ENCODE measurements at regions not wholly inside any gene's neighbourhood (a gene's known extent, or its start where the extent isn't known, plus 50 kb on each side); places are given as distances from the start of the nearest gene placed in this dataset.
A peak's percentile ranks its signal among the peaks of the same experiment; 100 is the strongest.

GRCh38 chr1:80722611-80723010 lies 1078.1 kb upstream of the ADGRL2 start:
- no peaks in the 10 kb centered on the region for H3K4me1 Mint-ChIP-seq (ENCODE audit: low read depth)
- H3K9me3 Mint-ChIP-seq: peaks cover 13% of the 10 kb centered on the region in 2 donors
- H3K36me3 Mint-ChIP-seq (ENCODE audit: insufficient read depth in 2 of 2): peaks cover 0 to 2% of the 10 kb centered on the region in 2 donors
- H3K4me3 Mint-ChIP-seq: no peak overlapping the region
- H3K27me3 Mint-ChIP-seq (ENCODE audit: low read depth): no peaks in the 10 kb centered on the region
- H3K27ac Mint-ChIP-seq: no peak overlapping the region
- no peak for DNase-seq
- ATAC-seq (replicated peaks in 1 of 2): no peak

- peaks cover 1 to 6% of the 10 kb centered on the region in 2 donors for H3K9me3 Mint-ChIP-seq
- no peak overlapping the region for H3K27ac Mint-ChIP-seq
- no peak for ATAC-seq (replicated peaks in 1 of 2)
- no peaks in the 10 kb centered on the region for H3K36me3 Mint-ChIP-seq (ENCODE audit: insufficient read depth in 2 of 2)
- DNase-seq: no peak
- no peaks in the 10 kb centered on the region for H3K4me1 Mint-ChIP-seq (ENCODE audit: low read depth)
- H3K27me3 Mint-ChIP-seq (ENCODE audit: low read depth): no peaks in the 10 kb centered on the region
- H3K4me3 Mint-ChIP-seq: no peak overlapping the region
These were observed 1094.2 kb upstream of the ADGRL2 start for GRCh38 chr1:80706526-80706925.

DNA sequence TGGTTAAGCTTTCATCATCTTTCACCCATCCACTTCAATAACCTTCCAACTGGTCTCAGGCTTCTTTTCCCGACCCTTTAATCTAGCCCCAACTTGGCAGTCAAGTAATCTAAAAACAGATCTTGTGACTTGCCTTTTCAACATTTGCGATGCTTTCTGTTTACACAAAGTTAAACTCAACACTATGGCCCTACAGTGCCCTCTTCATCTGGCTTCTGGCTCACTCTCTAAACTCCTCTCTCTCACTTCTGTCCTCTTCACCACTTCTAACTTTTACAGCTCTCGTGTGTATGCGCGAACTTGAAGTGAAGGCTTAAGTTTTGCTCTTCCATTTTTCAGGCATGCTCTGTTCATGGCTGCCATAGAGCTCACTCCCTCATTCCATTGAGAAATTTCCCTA lies 1122.3 kb upstream of the ADGRL2 start:
- H3K36me3 Mint-ChIP-seq (ENCODE audit: insufficient read depth in 2 of 2): no peaks in the 10 kb centered on the region
- H3K4me1 Mint-ChIP-seq (ENCODE audit: low read depth): no peaks in the 10 kb centered on the region
- H3K27ac Mint-ChIP-seq: no peak overlapping the region
- H3K9me3 Mint-ChIP-seq: peaks cover 4 to 9% of the 10 kb centered on the region in 2 donors
- ATAC-seq (replicated peaks in 1 of 2): no peak
- no peaks in the 10 kb centered on the region for H3K27me3 Mint-ChIP-seq (ENCODE audit: low read depth)
- no peak for DNase-seq
- no peak overlapping the region for H3K4me3 Mint-ChIP-seq

DNA sequence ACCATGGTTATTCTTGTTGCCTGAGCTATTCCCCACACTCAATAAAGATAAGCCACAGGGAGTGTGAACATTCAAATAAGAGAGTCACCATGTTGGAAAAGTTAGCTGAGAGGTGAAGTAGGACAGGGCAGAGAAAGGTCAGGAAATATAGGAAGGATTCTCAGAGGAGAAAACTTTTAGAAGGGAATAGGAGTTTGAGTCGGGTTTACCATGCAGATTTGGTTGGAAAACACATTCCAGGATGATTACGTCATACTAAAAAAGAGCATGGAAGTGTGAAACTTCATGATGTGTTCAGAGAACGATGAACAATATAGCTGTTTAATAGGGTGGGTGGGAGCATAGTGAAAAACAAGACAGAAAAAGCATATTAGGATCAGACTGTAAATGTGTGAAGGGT lies 1125.3 kb upstream of the ADGRL2 start:
- no peak for DNase-seq
- no peaks in the 10 kb centered on the region for H3K27me3 Mint-ChIP-seq (ENCODE audit: low read depth)
- no peaks in the 10 kb centered on the region for H3K36me3 Mint-ChIP-seq (ENCODE audit: insufficient read depth in 2 of 2)
- H3K4me3 Mint-ChIP-seq: no peak overlapping the region
- ATAC-seq (replicated peaks in 1 of 2): no peak
- no peak overlapping the region for H3K27ac Mint-ChIP-seq
- peaks cover 4 to 7% of the 10 kb centered on the region in 2 donors for H3K9me3 Mint-ChIP-seq
- H3K4me1 Mint-ChIP-seq (ENCODE audit: low read depth): no peaks in the 10 kb centered on the region

DNA sequence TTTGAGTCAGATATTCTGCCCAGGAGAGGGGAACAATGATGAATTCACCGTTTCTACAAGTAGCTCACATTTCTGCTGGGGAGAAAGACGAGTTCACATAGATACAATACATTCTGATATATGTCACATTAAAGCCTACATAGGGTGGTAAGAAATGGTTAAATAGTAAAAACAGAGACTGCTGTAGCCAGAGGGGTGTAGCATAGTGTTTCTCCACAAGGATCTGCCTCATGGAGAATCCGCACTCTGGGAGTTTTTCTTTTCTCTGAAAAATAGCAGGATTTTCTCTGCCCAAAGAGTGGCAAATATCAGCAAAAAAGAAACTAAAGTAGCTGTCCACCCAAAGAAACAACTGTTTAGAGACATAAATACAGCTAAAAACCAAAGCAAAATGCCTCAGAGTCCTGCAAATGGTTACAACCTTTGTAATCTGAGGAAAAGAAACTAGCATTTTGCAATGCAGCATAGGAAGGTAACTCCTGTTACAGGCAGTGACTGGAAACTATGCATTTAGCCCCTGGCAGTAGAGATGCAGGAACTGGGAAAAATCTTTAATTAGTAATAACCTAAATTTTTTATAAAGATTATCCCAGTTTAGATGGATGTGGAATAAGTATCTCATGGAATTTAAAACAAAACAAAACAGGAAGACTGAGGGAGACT lies 1126.7 kb upstream of the ADGRL2 start:
- H3K36me3 Mint-ChIP-seq (ENCODE audit: insufficient read depth in 2 of 2): no peaks in the 10 kb centered on the region
- no peaks in the 10 kb centered on the region for H3K4me1 Mint-ChIP-seq (ENCODE audit: low read depth)
- H3K27ac Mint-ChIP-seq: no peak overlapping the region
- no peak overlapping the region for H3K4me3 Mint-ChIP-seq
- no peak for DNase-seq
- H3K9me3 Mint-ChIP-seq: peaks cover 4 to 7% of the 10 kb centered on the region in 2 donors
- ATAC-seq (replicated peaks in 1 of 2): no peak
- H3K27me3 Mint-ChIP-seq (ENCODE audit: low read depth): no peaks in the 10 kb centered on the region

- no peaks in the 10 kb centered on the region for H3K4me1 Mint-ChIP-seq (ENCODE audit: low read depth)
- no peak overlapping the region for H3K27ac Mint-ChIP-seq
- H3K36me3 Mint-ChIP-seq (ENCODE audit: insufficient read depth in 2 of 2): peaks cover 0 to 1% of the 10 kb centered on the region in 2 donors
- no peak for ATAC-seq (replicated peaks in 1 of 2)
- no peak for DNase-seq
- no peaks in the 10 kb centered on the region for H3K27me3 Mint-ChIP-seq (ENCODE audit: low read depth)
- peaks cover 3% of the 10 kb centered on the region in 2 donors for H3K9me3 Mint-ChIP-seq
- H3K4me3 Mint-ChIP-seq: no peak overlapping the region
These were observed 1132.4 kb upstream of the ADGRL2 start for GRCh38 chr1:80668372-80668771.

DNA sequence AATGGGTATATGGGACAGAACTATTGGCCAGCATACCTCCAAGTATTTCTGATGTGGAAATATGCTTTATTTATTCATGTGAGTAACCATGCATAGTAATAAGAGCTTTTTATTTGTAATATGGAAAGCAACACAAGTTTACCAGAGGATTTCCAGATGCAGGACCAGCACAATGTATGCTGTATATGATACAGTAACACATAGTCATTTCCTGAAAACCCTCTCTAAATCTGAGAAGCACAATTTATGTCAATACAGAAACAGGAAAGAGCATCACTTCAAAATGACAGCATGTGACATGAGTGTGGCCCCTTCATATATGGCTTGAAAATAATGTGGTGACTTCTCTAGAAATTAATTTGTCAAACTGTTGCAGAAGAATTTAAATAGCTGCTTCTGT lies 1134.7 kb upstream of the ADGRL2 start:
- Mint-ChIP-seq H3K4me1 (ENCODE audit: low read depth) (no peaks in the 10 kb centered on the region), H3K27me3 (ENCODE audit: low read depth) (no peaks in the 10 kb centered on the region), H3K36me3 (ENCODE audit: insufficient read depth in 2 of 2) (peaks cover 0 to 1% of the 10 kb centered on the region in 2 donors), H3K4me3 (no peak overlapping the region), H3K9me3 (peaks cover 3 to 4% of the 10 kb centered on the region in 2 donors), H3K27ac (no peak overlapping the region)
- ATAC-seq (replicated peaks in 1 of 2) (peak in 1 of 2 donors; percentile 32), DNase-seq (no peak)

DNA sequence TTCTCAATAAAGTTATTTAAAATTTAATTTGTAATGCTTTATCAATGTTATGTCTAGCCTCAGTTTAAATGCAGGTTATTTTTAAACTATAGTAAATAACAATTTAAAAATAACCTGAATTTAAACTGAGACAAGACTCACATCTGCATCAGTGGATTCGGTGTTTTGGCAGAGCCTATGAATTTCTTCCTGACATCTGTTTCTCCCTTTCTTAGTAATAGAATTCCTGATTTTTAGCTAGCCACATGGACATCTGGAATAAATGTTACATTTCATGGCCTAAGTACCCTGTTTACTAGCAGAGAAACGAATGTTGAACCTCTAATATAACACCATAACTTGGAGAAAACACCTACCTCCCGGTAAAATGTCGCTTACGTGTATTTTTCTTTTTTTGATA lies 1141.6 kb upstream of the ADGRL2 start:
- Mint-ChIP-seq H3K4me1 (ENCODE audit: low read depth) (no peaks in the 10 kb centered on the region), H3K36me3 (ENCODE audit: insufficient read depth in 2 of 2) (peaks cover 0 to 2% of the 10 kb centered on the region in 2 donors), H3K27ac (no peak overlapping the region), H3K4me3 (no peak overlapping the region), H3K27me3 (ENCODE audit: low read depth) (no peaks in the 10 kb centered on the region), H3K9me3 (peaks cover 3% of the 10 kb centered on the region in 2 donors)
- DNase-seq (no peak), ATAC-seq (replicated peaks in 1 of 2) (no peak)

GRCh38 chr1:80657707-80658106 lies 1143.0 kb upstream of the ADGRL2 start:
- ATAC-seq (replicated peaks in 1 of 2) (no peak), DNase-seq (no peak)
- Mint-ChIP-seq H3K4me1 (ENCODE audit: low read depth) (no peaks in the 10 kb centered on the region), H3K9me3 (peaks cover 3 to 6% of the 10 kb centered on the region in 2 donors), H3K27me3 (ENCODE audit: low read depth) (no peaks in the 10 kb centered on the region), H3K36me3 (ENCODE audit: insufficient read depth in 2 of 2) (peaks cover 0 to 2% of the 10 kb centered on the region in 2 donors), H3K4me3 (no peak overlapping the region), H3K27ac (no peak overlapping the region)

DNA sequence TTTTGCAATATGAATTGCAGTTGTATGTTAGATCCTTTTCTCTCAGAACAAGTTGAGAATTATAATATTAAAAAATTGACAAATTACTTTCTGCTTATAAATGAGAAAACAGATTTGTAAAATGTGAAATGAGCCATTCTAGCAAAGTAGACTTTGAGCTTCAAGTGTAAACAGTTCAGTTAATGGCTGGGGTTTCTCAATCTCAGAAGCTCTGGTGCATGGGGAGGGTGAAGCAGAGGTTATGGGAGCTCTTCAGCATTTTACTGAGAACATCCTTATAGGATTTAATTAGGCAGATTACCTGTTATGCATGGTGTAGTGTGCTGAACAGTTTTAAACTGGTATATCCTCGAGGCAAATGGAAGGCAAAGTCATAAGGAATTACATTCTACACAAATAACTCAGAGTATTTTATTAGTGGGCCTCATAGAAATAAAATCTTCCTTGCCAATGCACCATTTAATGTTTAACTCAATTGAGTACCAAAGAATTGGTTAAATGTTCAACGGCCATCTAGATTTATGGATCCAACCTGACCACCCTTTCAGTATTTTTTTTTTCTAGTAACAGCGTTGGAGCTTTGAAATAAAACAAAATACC lies 1143.6 kb upstream of the ADGRL2 start:
- Mint-ChIP-seq H3K27ac (no peak overlapping the region), H3K4me3 (no peak overlapping the region)
- DNase-seq: no peak

GRCh38 chr1:80656641-80657040 lies 1144.1 kb upstream of the ADGRL2 start:
- no peak for ATAC-seq (replicated peaks in 1 of 2)
- no peak for DNase-seq
- peaks cover 0 to 2% of the 10 kb centered on the region in 2 donors for H3K36me3 Mint-ChIP-seq (ENCODE audit: insufficient read depth in 2 of 2)
- peaks cover 3 to 7% of the 10 kb centered on the region in 2 donors for H3K9me3 Mint-ChIP-seq
- no peak overlapping the region for H3K4me3 Mint-ChIP-seq
- H3K27ac Mint-ChIP-seq: no peak overlapping the region
- no peaks in the 10 kb centered on the region for H3K27me3 Mint-ChIP-seq (ENCODE audit: low read depth)
- H3K4me1 Mint-ChIP-seq (ENCODE audit: low read depth): no peaks in the 10 kb centered on the region

More for the DNA sequence above, 1143.6 kb upstream of the ADGRL2 start:
- Mint-ChIP-seq H3K36me3 (ENCODE audit: insufficient read depth in 2 of 2) (peaks cover 0 to 2% of the 10 kb centered on the region in 2 donors), H3K4me1 (ENCODE audit: low read depth) (no peaks in the 10 kb centered on the region), H3K9me3 (peaks cover 3 to 6% of the 10 kb centered on the region in 2 donors), H3K27me3 (ENCODE audit: low read depth) (no peaks in the 10 kb centered on the region)
- no peak for ATAC-seq (replicated peaks in 1 of 2)

DNA sequence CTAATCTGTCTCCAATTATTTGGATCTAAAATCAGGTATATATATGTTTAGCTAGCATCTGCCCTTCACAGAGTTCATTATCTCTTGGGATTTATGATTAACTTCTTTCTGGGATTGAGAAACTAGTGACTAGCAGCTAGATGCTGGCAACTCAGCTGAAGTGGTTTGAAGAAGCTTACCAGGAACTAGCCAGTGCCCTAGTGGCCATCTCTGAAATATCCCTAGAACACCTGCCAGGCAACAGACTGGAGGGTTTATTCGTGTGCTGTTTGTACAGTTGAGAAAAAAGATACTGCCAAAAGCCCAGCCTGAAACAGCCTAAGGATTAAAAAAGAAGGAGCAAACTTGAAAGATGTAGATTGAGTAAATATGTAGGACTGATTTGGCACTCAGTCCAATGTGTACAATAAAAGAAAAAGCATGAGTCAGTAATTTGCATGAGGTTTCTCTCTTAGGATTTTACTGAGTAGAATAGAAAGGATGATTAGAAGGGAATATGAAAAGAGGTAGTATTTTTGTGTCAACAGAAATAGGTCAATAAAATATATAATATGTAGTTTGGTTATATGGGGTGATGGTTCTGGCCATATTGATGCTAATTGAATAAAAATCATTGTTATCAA lies 1144.6 kb upstream of the ADGRL2 start:
- H3K4me1 Mint-ChIP-seq (ENCODE audit: low read depth): no peaks in the 10 kb centered on the region
- DNase-seq (no peak), ATAC-seq (replicated peaks in 1 of 2) (no peak)
- H3K36me3 Mint-ChIP-seq (ENCODE audit: insufficient read depth in 2 of 2): peaks cover 0 to 2% of the 10 kb centered on the region in 2 donors
- H3K27me3 Mint-ChIP-seq (ENCODE audit: low read depth): no peaks in the 10 kb centered on the region
- H3K27ac Mint-ChIP-seq: no peak overlapping the region
- H3K4me3 Mint-ChIP-seq: no peak overlapping the region
- peaks cover 3 to 5% of the 10 kb centered on the region in 2 donors for H3K9me3 Mint-ChIP-seq

- Mint-ChIP-seq H3K27ac (no peak overlapping the region), H3K36me3 (ENCODE audit: insufficient read depth in 2 of 2) (no peaks in the 10 kb centered on the region), H3K4me3 (no peak overlapping the region), H3K27me3 (ENCODE audit: low read depth) (no peaks in the 10 kb centered on the region), H3K4me1 (ENCODE audit: low read depth) (no peaks in the 10 kb centered on the region), H3K9me3 (peaks cover 1 to 2% of the 10 kb centered on the region in 2 donors)
- DNase-seq (no peak), ATAC-seq (replicated peaks in 1 of 2) (no peak)
These were observed 1154.7 kb upstream of the ADGRL2 start for GRCh38 chr1:80646053-80646452.

Data from activated T-cell treated with anti-CD3 and anti-CD28 coated beads, Interleukin-2, amount 50 U/mL, for 72 hours (primary cell).